Liver (tissue), 7 donors: ENCODE measurements at regions not wholly inside any gene's neighbourhood (a gene's known extent, or its start where the extent isn't known, plus 50 kb on each side); places are given as distances from the start of the nearest gene placed in this dataset.

ENCODE experiments used
- DNase-seq: peaks from one replicate; pipeline ENCODE4 v3.0.0-alpha.2; 2017; ENCODE audit warnings: low spot score
- H3K27ac ChIP-seq, 2 donors: one replicate each; pipeline ENCODE4 v1.7.0; 2013; ENCODE audit warnings: inconsistent platforms in 2 of 2, low read length in 2 of 2, control low read depth in 1 of 2, low read depth in 1 of 2, mild to moderate bottlenecking in 1 of 2
- H3K27me3 ChIP-seq, 4 donors: one replicate each; pipeline versions ENCODE4 v1.6.1 to v1.7.0; 2013; ENCODE audit warnings: low read length in 3 of 4, inconsistent platforms in 1 of 4, mild to moderate bottlenecking in 1 of 4, moderate library complexity in 1 of 4; ENCODE audit not compliant: control insufficient read depth in 4 of 4, insufficient read depth in 4 of 4
- H3K36me3 ChIP-seq, 4 donors: one replicate each; pipeline versions ENCODE4 v1.6.1 to v1.7.0; 2013; ENCODE audit warnings: low read length in 3 of 4, mild to moderate bottlenecking in 3 of 4, low read depth in 1 of 4, moderate library complexity in 1 of 4; ENCODE audit not compliant: control insufficient read depth in 4 of 4, insufficient read depth in 3 of 4
- H3K4me1 ChIP-seq, 4 donors: one replicate each; pipeline versions ENCODE4 v1.6.1 to v1.7.0; 2013; ENCODE audit warnings: low read length in 3 of 4, mild to moderate bottlenecking in 3 of 4, moderate library complexity in 1 of 4; ENCODE audit not compliant: control insufficient read depth in 4 of 4, insufficient read depth in 4 of 4
- H3K4me3 ChIP-seq, 3 donors: one replicate each; pipeline versions ENCODE4 v1.6.1 to v1.7.0; 2013; ENCODE audit warnings: low read length in 3 of 3, control low read depth in 1 of 3, low read depth in 1 of 3, mild to moderate bottlenecking in 1 of 3
- H3K9ac ChIP-seq, 2 donors: one replicate each; pipeline ENCODE4 v1.7.0; 2013; ENCODE audit warnings: low read length in 2 of 2, mild to moderate bottlenecking in 2 of 2, moderate library complexity in 2 of 2, control low read depth in 1 of 2, low read depth in 1 of 2
- H3K9me3 ChIP-seq, 4 donors: one replicate each; pipeline versions ENCODE4 v1.6.1 to v1.7.0; 2013; ENCODE audit warnings: low read length in 3 of 4; ENCODE audit not compliant: control insufficient read depth in 4 of 4
- EGR1 ChIP-seq, 2 donors: IDR thresholded peaks; 2 replicates each; pipeline ENCODE4 v1.6.1; 2016 to 2018; ENCODE audit warnings: antibody characterized with exemption in 2 of 2, low read depth in 2 of 2
- FOXA1 ChIP-seq: IDR thresholded peaks from 2 replicates; pipeline ENCODE4 v1.6.1; 2016; ENCODE audit warnings: antibody characterized with exemption
- GABPA ChIP-seq, 2 donors: IDR thresholded peaks in 1 of 2; conservative IDR thresholded peaks in 1 of 2; 2 replicates each; pipeline ENCODE4 v1.6.1; 2016; ENCODE audit warnings: antibody characterized with exemption in 2 of 2, mild to moderate bottlenecking in 1 of 2, moderate library complexity in 1 of 2
- HNF4A ChIP-seq, 2 donors: conservative IDR thresholded peaks; 2 replicates each; pipeline ENCODE4 v1.6.1; 2016; ENCODE audit warnings: antibody characterized with exemption in 2 of 2, mild to moderate bottlenecking in 2 of 2
- HNF4G ChIP-seq: IDR thresholded peaks from 2 replicates; pipeline ENCODE4 v1.6.1; 2016; ENCODE audit warnings: antibody characterized with exemption
- JUND ChIP-seq, 2 donors: IDR thresholded peaks; 2 replicates each; pipeline ENCODE4 v1.6.1; 2016; ENCODE audit warnings: antibody characterized with exemption in 2 of 2
- NR2F2 ChIP-seq: IDR thresholded peaks from 2 replicates; pipeline ENCODE4 v1.6.1; 2016; ENCODE audit warnings: antibody characterized with exemption
- RAD21 ChIP-seq, 2 donors: IDR thresholded peaks; 2 replicates each; pipeline ENCODE4 v1.6.1; 2016; ENCODE audit warnings: antibody characterized with exemption in 2 of 2, mild to moderate bottlenecking in 2 of 2
- TAF1 ChIP-seq: conservative IDR thresholded peaks from 2 replicates; pipeline ENCODE4 v1.6.1; 2016; ENCODE audit warnings: antibody characterized with exemption, mild to moderate bottlenecking
- YY1 ChIP-seq: IDR thresholded peaks from 2 replicates; pipeline ENCODE4 v1.6.1; 2016; ENCODE audit warnings: antibody characterized with exemption, mild to moderate bottlenecking
- WGBS: extraction: QIAGEN DNeasy Blood & Tissue Kit; methylation state at CpG from one replicate; pipeline ENCODE4 v1.1.7; 2013; 5-methylcytosine and 5-hydroxymethylcytosine counted together
- TF ChIP-seq, protein P1 (sequence below): IDR thresholded peaks from 2 replicates; pipeline ENCODE4 v1.6.1; 2016; ENCODE audit warnings: antibody characterized with exemption
- TF ChIP-seq, protein P2 (sequence below): IDR thresholded peaks from 2 replicates; pipeline ENCODE4 v1.6.1; 2016; ENCODE audit warnings: antibody characterized with exemption, mild to moderate bottlenecking
- TF ChIP-seq, protein P3 (sequence below): IDR thresholded peaks from 2 replicates; pipeline ENCODE4 v1.6.1; 2016; ENCODE audit warnings: antibody characterized with exemption
- TF ChIP-seq, protein P4 (sequence below): IDR thresholded peaks from 2 replicates; pipeline ENCODE4 v1.6.1; 2016; ENCODE audit warnings: antibody characterized with exemption
- donor health status: healthy.
- donor health status: healthy.
- donor health status: healthy.
- donor health status: healthy.

DNA sequence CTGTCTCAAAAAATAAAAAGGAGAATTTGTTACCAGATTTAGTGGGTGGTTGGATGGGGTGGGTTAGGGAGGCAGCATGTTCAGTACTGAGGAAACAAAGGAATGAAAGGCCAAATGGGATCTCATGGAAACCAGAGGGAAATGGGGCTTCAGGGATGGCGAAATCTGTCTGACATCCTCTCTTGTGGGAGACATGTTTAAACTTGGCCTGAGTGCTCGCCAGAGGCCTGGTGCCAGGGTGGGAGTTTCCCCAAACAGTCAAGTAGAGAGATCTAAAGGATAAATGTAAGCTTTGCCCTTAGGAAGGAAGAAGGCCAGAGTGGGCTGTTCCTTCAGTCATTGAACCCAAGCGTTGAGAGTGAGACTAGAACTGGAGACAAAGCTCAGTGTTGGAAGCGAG is 61.9 kb upstream of the AKIRIN2 start:
- Histone ChIP-seq H3K9ac (no peak overlapping the region), H3K36me3 (no peaks in the 10 kb centered on the region), H3K4me1 (no peaks in the 10 kb centered on the region), H3K27ac (no peak overlapping the region), H3K27me3 (no peaks in the 10 kb centered on the region), H3K9me3 (no peaks in the 10 kb centered on the region), H3K4me3 (no peak overlapping the region)
- TF ChIP-seq, protein P1, sequence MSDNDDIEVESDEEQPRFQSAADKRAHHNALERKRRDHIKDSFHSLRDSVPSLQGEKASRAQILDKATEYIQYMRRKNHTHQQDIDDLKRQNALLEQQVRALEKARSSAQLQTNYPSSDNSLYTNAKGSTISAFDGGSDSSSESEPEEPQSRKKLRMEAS = no peak
- no peak for TF ChIP-seq TAF1
- no peak for TF ChIP-seq FOXA1
- TF ChIP-seq YY1 = no peak
- no peak for TF ChIP-seq HNF4G
- TF ChIP-seq NR2F2 = no peak
- TF ChIP-seq GABPA (IDR thresholded peaks at IDR 0.05 in 1 of 2, conservative IDR thresholded peaks at IDR 0.05 in 1 of 2) = no peak
- no peak for TF ChIP-seq RAD21 (IDR thresholded peaks at IDR 0.05)
- no peak for TF ChIP-seq JUND (IDR thresholded peaks at IDR 0.05)
- DNase-seq = no peak
- 91% methylated on average over 4 of the region's 4 CpGs for WGBS

DNA sequence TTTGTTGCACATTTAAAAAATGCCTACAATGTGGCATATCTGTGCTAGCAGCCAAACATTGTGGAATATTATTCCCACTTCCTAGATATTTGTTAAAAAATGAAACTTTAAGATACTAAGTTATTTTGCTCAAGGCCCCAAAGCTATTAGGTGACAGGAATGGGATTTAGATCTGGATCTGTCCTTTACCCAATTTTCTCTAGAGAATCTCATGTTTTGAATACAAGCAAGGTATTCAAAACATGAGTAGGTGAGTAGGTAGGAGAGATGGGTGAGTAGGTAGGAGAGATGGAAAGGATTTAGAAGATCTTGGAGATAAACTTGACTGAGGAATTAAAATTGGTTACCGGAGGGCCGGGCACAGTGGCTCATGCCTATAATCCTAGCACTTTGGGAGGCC is 61.2 kb upstream of the AKIRIN2 start:
- DNase-seq = no peak
- 98% methylated on average over 2 of the region's 2 CpGs for WGBS
- Histone ChIP-seq H3K4me3 (no peak overlapping the region), H3K27me3 (no peaks in the 10 kb centered on the region), H3K9ac (no peak overlapping the region), H3K36me3 (no peaks in the 10 kb centered on the region), H3K27ac (no peak overlapping the region), H3K4me1 (no peaks in the 10 kb centered on the region), H3K9me3 (no peaks in the 10 kb centered on the region)
- TF ChIP-seq, protein P2, sequence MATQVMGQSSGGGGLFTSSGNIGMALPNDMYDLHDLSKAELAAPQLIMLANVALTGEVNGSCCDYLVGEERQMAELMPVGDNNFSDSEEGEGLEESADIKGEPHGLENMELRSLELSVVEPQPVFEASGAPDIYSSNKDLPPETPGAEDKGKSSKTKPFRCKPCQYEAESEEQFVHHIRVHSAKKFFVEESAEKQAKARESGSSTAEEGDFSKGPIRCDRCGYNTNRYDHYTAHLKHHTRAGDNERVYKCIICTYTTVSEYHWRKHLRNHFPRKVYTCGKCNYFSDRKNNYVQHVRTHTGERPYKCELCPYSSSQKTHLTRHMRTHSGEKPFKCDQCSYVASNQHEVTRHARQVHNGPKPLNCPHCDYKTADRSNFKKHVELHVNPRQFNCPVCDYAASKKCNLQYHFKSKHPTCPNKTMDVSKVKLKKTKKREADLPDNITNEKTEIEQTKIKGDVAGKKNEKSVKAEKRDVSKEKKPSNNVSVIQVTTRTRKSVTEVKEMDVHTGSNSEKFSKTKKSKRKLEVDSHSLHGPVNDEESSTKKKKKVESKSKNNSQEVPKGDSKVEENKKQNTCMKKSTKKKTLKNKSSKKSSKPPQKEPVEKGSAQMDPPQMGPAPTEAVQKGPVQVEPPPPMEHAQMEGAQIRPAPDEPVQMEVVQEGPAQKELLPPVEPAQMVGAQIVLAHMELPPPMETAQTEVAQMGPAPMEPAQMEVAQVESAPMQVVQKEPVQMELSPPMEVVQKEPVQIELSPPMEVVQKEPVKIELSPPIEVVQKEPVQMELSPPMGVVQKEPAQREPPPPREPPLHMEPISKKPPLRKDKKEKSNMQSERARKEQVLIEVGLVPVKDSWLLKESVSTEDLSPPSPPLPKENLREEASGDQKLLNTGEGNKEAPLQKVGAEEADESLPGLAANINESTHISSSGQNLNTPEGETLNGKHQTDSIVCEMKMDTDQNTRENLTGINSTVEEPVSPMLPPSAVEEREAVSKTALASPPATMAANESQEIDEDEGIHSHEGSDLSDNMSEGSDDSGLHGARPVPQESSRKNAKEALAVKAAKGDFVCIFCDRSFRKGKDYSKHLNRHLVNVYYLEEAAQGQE = no peak
- TF ChIP-seq TAF1 (no peak), EGR1 (IDR thresholded peaks at IDR 0.05; ENCODE audit: low read depth in 2 of 2) (no peak)
- TF ChIP-seq, protein P3, sequence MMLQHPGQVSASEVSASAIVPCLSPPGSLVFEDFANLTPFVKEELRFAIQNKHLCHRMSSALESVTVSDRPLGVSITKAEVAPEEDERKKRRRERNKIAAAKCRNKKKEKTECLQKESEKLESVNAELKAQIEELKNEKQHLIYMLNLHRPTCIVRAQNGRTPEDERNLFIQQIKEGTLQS = no peak
- TF ChIP-seq, protein P4, sequence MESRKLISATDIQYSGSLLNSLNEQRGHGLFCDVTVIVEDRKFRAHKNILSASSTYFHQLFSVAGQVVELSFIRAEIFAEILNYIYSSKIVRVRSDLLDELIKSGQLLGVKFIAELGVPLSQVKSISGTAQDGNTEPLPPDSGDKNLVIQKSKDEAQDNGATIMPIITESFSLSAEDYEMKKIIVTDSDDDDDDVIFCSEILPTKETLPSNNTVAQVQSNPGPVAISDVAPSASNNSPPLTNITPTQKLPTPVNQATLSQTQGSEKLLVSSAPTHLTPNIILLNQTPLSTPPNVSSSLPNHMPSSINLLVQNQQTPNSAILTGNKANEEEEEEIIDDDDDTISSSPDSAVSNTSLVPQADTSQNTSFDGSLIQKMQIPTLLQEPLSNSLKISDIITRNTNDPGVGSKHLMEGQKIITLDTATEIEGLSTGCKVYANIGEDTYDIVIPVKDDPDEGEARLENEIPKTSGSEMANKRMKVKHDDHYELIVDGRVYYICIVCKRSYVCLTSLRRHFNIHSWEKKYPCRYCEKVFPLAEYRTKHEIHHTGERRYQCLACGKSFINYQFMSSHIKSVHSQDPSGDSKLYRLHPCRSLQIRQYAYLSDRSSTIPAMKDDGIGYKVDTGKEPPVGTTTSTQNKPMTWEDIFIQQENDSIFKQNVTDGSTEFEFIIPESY = no peak

DNA sequence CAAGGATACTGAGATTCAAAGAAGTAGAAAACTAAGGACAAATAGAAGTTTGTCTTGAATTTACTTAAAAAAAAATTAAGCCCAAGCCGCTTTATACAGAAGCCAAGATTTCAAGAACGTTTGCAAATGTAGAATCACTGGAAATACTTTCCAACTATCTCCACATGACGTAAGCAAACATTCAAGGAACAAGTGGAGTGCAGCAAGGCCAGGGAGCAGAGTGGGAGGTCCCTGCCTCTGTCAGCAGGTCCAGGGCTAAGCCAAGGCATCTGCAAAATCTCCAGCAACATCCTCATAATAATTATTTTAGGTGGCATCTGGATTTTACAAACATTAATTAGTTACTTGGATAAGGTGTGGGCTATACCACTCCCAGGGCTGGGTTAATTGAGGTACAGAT is 60.1 kb upstream of the AKIRIN2 start:
- no peak for DNase-seq
- H3K4me1 ChIP-seq = no peaks in the 10 kb centered on the region
- no peaks in the 10 kb centered on the region for H3K9me3 ChIP-seq
- no peaks in the 10 kb centered on the region for H3K36me3 ChIP-seq
- TF ChIP-seq, protein P3 = no peak
- TF ChIP-seq TAF1 (no peak), HNF4A (conservative IDR thresholded peaks at IDR 0.05) (no peak), JUND (IDR thresholded peaks at IDR 0.05) (no peak), FOXA1 (no peak)
- H3K9ac ChIP-seq = no peak overlapping the region
- H3K27me3 ChIP-seq = no peaks in the 10 kb centered on the region
- H3K4me3 ChIP-seq = no peak overlapping the region
- 62% methylated on average over 3 of the region's 3 CpGs for WGBS
- no peak overlapping the region for H3K27ac ChIP-seq
